DOHH2 (cell line): ENCODE measurements at regions not wholly inside any gene's neighbourhood (a gene's known extent, or its start where the extent isn't known, plus 50 kb on each side); places are given as distances from the start of the nearest gene placed in this dataset.

Experiments used
- H3F3A ChIP-seq: fragments of 200-600 bp; sonication (generic), shearing (Covaris generic); 2 replicates; pipeline ENCODE4 v1.6.0; 2016; ENCODE audit warnings: antibody characterized with exemption, mild to moderate bottlenecking; ENCODE audit not compliant: control insufficient read depth, insufficient read depth
- H3K27ac ChIP-seq: fragments of 200-600 bp; sonication (generic); 2 replicates; pipeline ENCODE4 v1.5.1; 2014; ENCODE audit warnings: low read depth, mild to moderate bottlenecking, low read length, moderate library complexity
- H3K27me3 ChIP-seq: fragments of 200-600 bp; sonication (generic); 2 replicates; pipeline ENCODE4 v1.6.1; 2014; ENCODE audit warnings: mild to moderate bottlenecking, low read length, mixed read lengths; ENCODE audit not compliant: control insufficient read depth
- H3K36me3 ChIP-seq: fragments of 200-600 bp; sonication (generic); 2 replicates; pipeline ENCODE4 v1.6.1; 2014; ENCODE audit warnings: mild to moderate bottlenecking, low read length, moderate library complexity, mixed read lengths; ENCODE audit not compliant: control insufficient read depth
- H3K4me1 ChIP-seq: fragments of 200-600 bp; sonication (generic); 2 replicates; pipeline ENCODE4 v1.6.1; 2014; ENCODE audit warnings: mild to moderate bottlenecking, low read length, mixed read lengths; ENCODE audit not compliant: control insufficient read depth
- H3K4me2 ChIP-seq: fragments of 200-600 bp; sonication (generic); 2 replicates; pipeline ENCODE4 v1.6.0; 2014; ENCODE audit warnings: mild to moderate bottlenecking, low read length, moderate library complexity
- H3K4me3 ChIP-seq: fragments of 200-600 bp; sonication (generic); 2 replicates; pipeline ENCODE4 v1.5.1; 2014; ENCODE audit warnings: mild to moderate bottlenecking, low read length, mixed read lengths
- H3K79me2 ChIP-seq: fragments of 200-600 bp; sonication (generic); 2 replicates; pipeline ENCODE4 v1.6.1; 2014; ENCODE audit warnings: mild to moderate bottlenecking, low read length, mixed read lengths; ENCODE audit not compliant: control insufficient read depth
- H3K9me2 ChIP-seq: fragments of 200-600 bp; sonication (generic); replicated peaks from 2 replicates; pipeline ENCODE4 v1.6.1; 2014; ENCODE audit warnings: mild to moderate bottlenecking, low read length, mixed read lengths; ENCODE audit not compliant: control insufficient read depth
- H3K9me3 ChIP-seq: fragments of 200-600 bp; sonication (generic); 2 replicates; pipeline ENCODE4 v1.6.1; 2014; ENCODE audit warnings: antibody characterized with exemption, low read length, mixed read lengths; ENCODE audit not compliant: control insufficient read depth, insufficient read depth
- H4K20me1 ChIP-seq: fragments of 200-600 bp; sonication (generic); 2 replicates; pipeline ENCODE4 v1.6.0; 2014; ENCODE audit warnings: low read depth, mild to moderate bottlenecking, antibody characterized with exemption, low read length, moderate library complexity; ENCODE audit not compliant: control insufficient read depth, insufficient read depth
- EZH2phosphoT487 ChIP-seq: fragments of 200-600 bp; sonication (generic); IDR thresholded peaks from 2 replicates; pipeline ENCODE4 v1.6.1; 2017; ENCODE audit warnings: borderline replicate concordance, mild to moderate bottlenecking, antibody characterized with exemption, low read length, moderate library complexity, mixed read lengths
- TF ChIP-seq, protein P1 (sequence below): fragments of 200-600 bp; sonication (generic); IDR thresholded peaks from one replicate; pipeline ENCODE4 v1.5.1; 2014; ENCODE audit warnings: antibody characterized with exemption, mild to moderate bottlenecking, low read depth, low read length; ENCODE audit not compliant: poor library complexity, severe bottlenecking

DNA sequence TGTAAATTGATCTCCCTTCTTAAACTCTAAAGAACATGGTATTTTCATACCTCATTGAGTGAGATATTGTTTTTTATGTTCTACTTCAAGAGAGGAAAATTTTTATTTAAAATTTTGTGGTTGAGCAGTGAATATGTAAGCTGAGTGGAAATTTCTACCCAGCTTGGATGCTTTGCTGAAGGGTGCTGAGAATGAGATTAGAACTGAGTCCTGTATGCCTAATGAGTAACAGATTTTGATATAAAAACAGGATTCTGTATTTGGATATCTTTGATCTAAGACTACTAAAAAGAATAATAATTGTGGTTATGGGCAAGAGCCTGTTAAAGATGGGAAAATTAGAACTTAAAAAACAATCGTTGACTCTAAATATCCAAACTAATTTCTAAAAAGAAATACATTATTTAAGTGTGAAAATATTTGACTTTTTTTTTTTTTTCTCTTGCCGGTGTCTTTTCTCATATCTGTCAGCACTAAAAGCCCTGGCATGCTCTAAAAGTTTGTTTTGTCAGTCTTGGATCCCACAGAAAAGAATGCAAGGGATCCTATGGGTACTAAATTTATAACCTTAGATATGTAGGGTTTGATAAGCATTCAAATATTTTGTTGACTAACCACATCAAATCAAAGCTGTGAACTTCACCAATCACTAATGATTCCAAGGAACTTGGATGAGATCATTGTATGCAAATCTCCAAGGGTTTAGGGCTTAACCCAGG, 652.3 kb downstream of the PTPRC start:
- TF ChIP-seq, protein P1, sequence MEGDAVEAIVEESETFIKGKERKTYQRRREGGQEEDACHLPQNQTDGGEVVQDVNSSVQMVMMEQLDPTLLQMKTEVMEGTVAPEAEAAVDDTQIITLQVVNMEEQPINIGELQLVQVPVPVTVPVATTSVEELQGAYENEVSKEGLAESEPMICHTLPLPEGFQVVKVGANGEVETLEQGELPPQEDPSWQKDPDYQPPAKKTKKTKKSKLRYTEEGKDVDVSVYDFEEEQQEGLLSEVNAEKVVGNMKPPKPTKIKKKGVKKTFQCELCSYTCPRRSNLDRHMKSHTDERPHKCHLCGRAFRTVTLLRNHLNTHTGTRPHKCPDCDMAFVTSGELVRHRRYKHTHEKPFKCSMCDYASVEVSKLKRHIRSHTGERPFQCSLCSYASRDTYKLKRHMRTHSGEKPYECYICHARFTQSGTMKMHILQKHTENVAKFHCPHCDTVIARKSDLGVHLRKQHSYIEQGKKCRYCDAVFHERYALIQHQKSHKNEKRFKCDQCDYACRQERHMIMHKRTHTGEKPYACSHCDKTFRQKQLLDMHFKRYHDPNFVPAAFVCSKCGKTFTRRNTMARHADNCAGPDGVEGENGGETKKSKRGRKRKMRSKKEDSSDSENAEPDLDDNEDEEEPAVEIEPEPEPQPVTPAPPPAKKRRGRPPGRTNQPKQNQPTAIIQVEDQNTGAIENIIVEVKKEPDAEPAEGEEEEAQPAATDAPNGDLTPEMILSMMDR = no peak
- TF ChIP-seq EZH2phosphoT487 = no peak
- H3K36me3 ChIP-seq = no peaks in the 10 kb centered on the region
- H3K79me2 ChIP-seq = no peaks in the 10 kb centered on the region
- no peak overlapping the region for H3K27ac ChIP-seq
- H3K27me3 ChIP-seq = no peaks in the 10 kb centered on the region
- H3K9me3 ChIP-seq = no peaks in the 10 kb centered on the region
- no peak overlapping the region for H3K4me3 ChIP-seq
- H3F3A ChIP-seq = no peaks in the 10 kb centered on the region
- H3K4me2 ChIP-seq = no peak overlapping the region
- no peaks in the 10 kb centered on the region for H3K9me2 ChIP-seq
- H3K4me1 ChIP-seq = peaks cover 16% of the 10 kb centered on the region
- H4K20me1 ChIP-seq = no peaks in the 10 kb centered on the region

DNA sequence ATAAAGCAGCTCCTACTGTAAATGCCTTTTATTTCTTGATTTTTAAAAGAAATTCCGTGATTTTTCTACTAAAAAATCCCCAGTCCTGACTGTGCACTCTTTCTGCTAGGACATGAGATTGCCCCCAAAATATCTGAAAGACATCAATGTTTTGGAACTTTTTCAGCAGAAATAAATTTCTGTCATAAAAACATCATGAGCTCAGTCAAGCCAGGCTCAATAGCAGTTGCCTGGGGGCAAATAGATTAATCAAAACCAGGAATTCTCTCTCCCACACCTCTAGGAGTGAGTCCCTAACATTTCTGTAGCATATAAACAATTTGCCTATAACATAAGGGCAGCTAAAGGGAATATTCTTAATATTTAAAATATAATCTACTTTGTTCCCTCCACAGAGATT, 654.1 kb downstream of the PTPRC start:
- H3K9me2 ChIP-seq = no peaks in the 10 kb centered on the region
- no peaks in the 10 kb centered on the region for H3K36me3 ChIP-seq
- no peaks in the 10 kb centered on the region for H3K27me3 ChIP-seq
- H3K4me3 ChIP-seq = no peak overlapping the region
- TF ChIP-seq, protein P1 = no peak
- no peak for TF ChIP-seq EZH2phosphoT487
- H4K20me1 ChIP-seq = no peaks in the 10 kb centered on the region
- no peaks in the 10 kb centered on the region for H3F3A ChIP-seq
- H3K79me2 ChIP-seq = no peaks in the 10 kb centered on the region
- peaks cover 16% of the 10 kb centered on the region for H3K4me1 ChIP-seq
- H3K4me2 ChIP-seq = no peak overlapping the region
- H3K27ac ChIP-seq = no peak overlapping the region
- H3K9me3 ChIP-seq = no peaks in the 10 kb centered on the region

DNA sequence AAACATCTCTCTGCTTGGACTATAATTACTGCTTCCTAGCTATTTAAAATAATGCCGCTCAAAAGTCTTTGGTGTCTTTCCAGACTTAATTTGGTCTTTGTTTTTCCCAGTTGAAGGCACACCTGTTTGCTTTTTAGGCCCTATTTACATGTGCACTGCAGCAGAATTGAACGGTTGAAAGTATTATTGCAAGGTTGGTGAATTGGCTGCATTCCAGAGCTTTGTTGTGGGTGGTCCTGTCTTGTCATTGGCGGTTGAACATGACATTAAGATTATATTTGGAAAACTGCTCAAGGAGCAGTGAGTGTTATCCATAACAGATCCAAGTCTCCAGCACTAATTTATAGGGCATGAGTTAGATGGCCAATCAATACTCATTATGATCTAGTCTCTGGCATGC, 656.3 kb downstream of the PTPRC start:
- H4K20me1 ChIP-seq = no peaks in the 10 kb centered on the region
- H3K4me2 ChIP-seq = no peak overlapping the region
- TF ChIP-seq EZH2phosphoT487 = no peak
- TF ChIP-seq, protein P1 = no peak
- H3K79me2 ChIP-seq = no peaks in the 10 kb centered on the region
- H3K36me3 ChIP-seq = no peaks in the 10 kb centered on the region
- H3K27me3 ChIP-seq = no peaks in the 10 kb centered on the region
- no peak overlapping the region for H3K4me3 ChIP-seq
- no peaks in the 10 kb centered on the region for H3K9me3 ChIP-seq
- H3K4me1 ChIP-seq = peaks cover 15% of the 10 kb centered on the region
- H3K27ac ChIP-seq = no peak overlapping the region
- H3F3A ChIP-seq = no peaks in the 10 kb centered on the region
- H3K9me2 ChIP-seq = no peaks in the 10 kb centered on the region
